ENCODE measurements at regions not wholly inside any gene's neighbourhood (a gene's known extent, or its start where the extent isn't known, plus 50 kb on each side); places are given as distances from the start of the nearest gene placed in this dataset.

- TF ChIP-seq POLR2AphosphoS5 (IDR thresholded peaks at IDR 0.05; ENCODE audit: borderline replicate concordance, low read depth, low read length) (no peak), EZH2 (IDR thresholded peaks at IDR 0.05) (no peak), FOXP2 (optimal IDR thresholded peaks at IDR 0.05; ENCODE audit: control extremely low read depth, extremely low read length, insufficient read depth) (no peak)
These were observed 135.9 kb downstream of the GADD45G start for GRCh38 chr9:89740722-89741121.
